IMR-90 (cell line): ENCODE measurements at regions not wholly inside any gene's neighbourhood (a gene's known extent, or its start where the extent isn't known, plus 50 kb on each side); places are given as distances from the start of the nearest gene placed in this dataset.

Experiments
- ATAC-seq: fragments of 200-7000 bp; cut with Tn5 transposase; 2 replicates; pipeline ENCODE4 v1.9.1; 2020; ENCODE audit warnings: low read depth, mild to moderate bottlenecking, moderate library complexity
- BruUV-seq: library from RNA; stranded (reverse); fragments of 400-500 nt; replicated peaks from 2 replicates; lab custom pipeline; 2021; lab: Mats Ljungman, UMichigan
- CTCF ChIA-PET: fragments of 300-600 bp; formaldehyde crosslinking; extraction: SDS; loops from one replicate; lab custom pipeline; 2021; ENCODE audit warnings: antibody characterized with exemption; lab: Yijun Ruan, JAX
- POLR2A ChIA-PET: fragments of 300-600 bp; sonication (Branson Sonifier 250); formaldehyde crosslinking; loops from one replicate; lab custom pipeline; 2022; ENCODE audit warnings: antibody characterized with exemption; ENCODE audit not compliant: unreplicated experiment; lab: Charles Lee
- DNase-seq: peaks from one replicate; pipeline ENCODE4 v3.0.0; 2013
- H2AFZ ChIP-seq: replicated peaks from 2 replicates; pipeline ENCODE3; 2013; ENCODE audit warnings: low read length, mild to moderate bottlenecking; ENCODE audit not compliant: poor library complexity
- H2AK5ac ChIP-seq: 2 replicates; pipeline ENCODE4 v1.6.1; 2013; ENCODE audit warnings: low read depth, low read length, inconsistent platforms
- H2AK9ac ChIP-seq: replicated peaks from 2 replicates; pipeline ENCODE3; 2013; ENCODE audit warnings: mild to moderate bottlenecking, low read depth, low read length, moderate library complexity; ENCODE audit not compliant: poor library complexity
- H2BK120ac ChIP-seq: 2 replicates; pipeline ENCODE4 v1.6.1; 2013; ENCODE audit warnings: low read depth, low read length, inconsistent platforms
- H2BK15ac ChIP-seq: 3 replicates; pipeline ENCODE4 v1.6.1; 2013; ENCODE audit warnings: low read depth, low read length, inconsistent platforms
- H2BK20ac ChIP-seq: 2 replicates; pipeline ENCODE4 v1.6.1; 2013; ENCODE audit warnings: low read depth, mild to moderate bottlenecking, inconsistent platforms, low read length, moderate library complexity
- H2BK5ac ChIP-seq: 2 replicates; pipeline ENCODE4 v1.6.1; 2013; ENCODE audit warnings: mild to moderate bottlenecking, low read depth, low read length, inconsistent platforms; ENCODE audit not compliant: poor library complexity, severe bottlenecking
- H3K14ac ChIP-seq: replicated peaks from 2 replicates; pipeline ENCODE4 v1.6.1; 2013; ENCODE audit warnings: low read depth, low read length, inconsistent platforms
- H3K18ac ChIP-seq: 2 replicates; pipeline ENCODE4 v1.6.1; 2013; ENCODE audit warnings: low read depth, low read length, control low read depth
- H3K23ac ChIP-seq: 2 replicates; pipeline ENCODE4 v1.6.1; 2013; ENCODE audit warnings: low read depth, low read length, inconsistent platforms
- H3K27ac ChIP-seq: 2 replicates; pipeline ENCODE4 v1.5.1; 2013; ENCODE audit warnings: mild to moderate bottlenecking, control low read depth, low read length; ENCODE audit not compliant: insufficient read depth
- H3K27me3 ChIP-seq: 2 replicates; pipeline ENCODE4 v1.6.1; 2013; ENCODE audit warnings: low read length; ENCODE audit not compliant: control insufficient read depth, insufficient read depth
- H3K36me3 ChIP-seq: 2 replicates; pipeline ENCODE4 v1.6.1; 2013; ENCODE audit warnings: low read length, mixed read lengths; ENCODE audit not compliant: control insufficient read depth, insufficient read depth
- H3K4ac ChIP-seq: 2 replicates; pipeline ENCODE4 v1.6.1; 2013; ENCODE audit warnings: low read depth, low read length, inconsistent platforms
- H3K4me1 ChIP-seq: 2 replicates; pipeline ENCODE4 v1.6.1; 2013; ENCODE audit warnings: low read length, mixed read lengths; ENCODE audit not compliant: control insufficient read depth, insufficient read depth
- H3K4me2 ChIP-seq: 2 replicates; pipeline ENCODE4 v1.6.1; 2013; ENCODE audit warnings: low read depth, mild to moderate bottlenecking, control low read depth, low read length, moderate library complexity
- H3K4me3 ChIP-seq: 2 replicates; pipeline ENCODE4 v1.5.1; 2013; ENCODE audit warnings: low read depth, mild to moderate bottlenecking, control low read depth, low read length, moderate library complexity; ENCODE audit not compliant: insufficient read depth
- H3K56ac ChIP-seq: 2 replicates; pipeline ENCODE4 v1.6.1; 2013; ENCODE audit warnings: low read length, inconsistent platforms; ENCODE audit not compliant: insufficient read depth; ENCODE audit errors: extremely low read depth
- H3K79me1 ChIP-seq, 2 experiments: 2 replicates each; pipeline ENCODE4 v1.6.1; 2013; ENCODE audit warnings: low read length in 2 of 2, inconsistent platforms in 1 of 2, low read depth in 1 of 2
- H3K9ac ChIP-seq: 2 replicates; pipeline ENCODE4 v1.6.1; 2013; ENCODE audit warnings: low read depth, low read length, control low read depth
- H3K9me1 ChIP-seq: 2 replicates; pipeline ENCODE4 v1.6.1; 2013; ENCODE audit warnings: low read length, inconsistent platforms; ENCODE audit not compliant: insufficient read depth
- H3K9me3 ChIP-seq: 2 replicates; pipeline ENCODE4 v1.6.1; 2013; ENCODE audit warnings: low read length; ENCODE audit not compliant: control insufficient read depth, insufficient read depth
- H4K20me1 ChIP-seq: 2 replicates; pipeline ENCODE4 v1.6.1; 2013; ENCODE audit warnings: low read length, inconsistent platforms; ENCODE audit not compliant: insufficient read depth
- H4K5ac ChIP-seq: 2 replicates; pipeline ENCODE4 v1.6.1; 2013; ENCODE audit warnings: mild to moderate bottlenecking, low read depth, low read length, control low read depth
- H4K8ac ChIP-seq, 2 experiments: 2 replicates each; pipeline ENCODE4 v1.6.1; 2013; ENCODE audit warnings: low read depth in 2 of 2, low read length in 2 of 2, control low read depth in 1 of 2, inconsistent platforms in 1 of 2
- H4K91ac ChIP-seq: 2 replicates; pipeline ENCODE4 v1.6.1; 2013; ENCODE audit warnings: low read depth, low read length, inconsistent platforms; ENCODE audit not compliant: insufficient read depth
- CHD1 ChIP-seq: IDR thresholded peaks from 2 replicates; pipeline ENCODE4 v1.6.1; 2012; ENCODE audit warnings: low read depth, low read length, improper control_type of control experiment
- FOS ChIP-seq: fragments of 150-350 bp; IDR thresholded peaks from 2 replicates; pipeline ENCODE4 v1.6.1; 2016; ENCODE audit warnings: low read depth, low read length
- MAFK ChIP-seq: IDR thresholded peaks from 2 replicates; pipeline ENCODE4 v1.6.1; 2012; ENCODE audit warnings: low read depth, low read length, improper control_type of control experiment
- MAZ ChIP-seq: IDR thresholded peaks from 2 replicates; pipeline ENCODE4 v1.6.1; 2012; ENCODE audit warnings: low read depth, mild to moderate bottlenecking, low read length, improper control_type of control experiment, moderate library complexity, borderline replicate concordance
- MXI1 ChIP-seq: IDR thresholded peaks from 2 replicates; pipeline ENCODE4 v1.6.1; 2012; ENCODE audit warnings: low read depth, mild to moderate bottlenecking, low read length, moderate library complexity, borderline replicate concordance
- WGBS, 2 experiments: methylation state at CpG; one replicate each; pipeline versions ENCODE4 v1.1.5 to v1.1.7; 2013; ENCODE audit warnings: missing lambda C conversion rate in 2 of 2; ENCODE audit not compliant: insufficient read length in 1 of 2; ENCODE audit errors: extremely low coverage in 2 of 2; 5-methylcytosine and 5-hydroxymethylcytosine counted together
- dilution Hi-C: fragments of 300-500 bp; cut with HindIII; formaldehyde crosslinking; loops from one replicate; pipeline ENCODE4 v1.14.3; 2018; ENCODE audit warnings: low sequenced_read_pairs; ENCODE audit not compliant: unreplicated experiment
- in situ Hi-C: fragments of 300-500 bp; cut with MboI; formaldehyde crosslinking; loops from 3 replicates; pipeline ENCODE4 v1.14.3; 2019; ENCODE audit warnings: low sequenced_read_pairs, inconsistent platforms, mixed read lengths
- intact Hi-C: fragments of 100-400 bp; cut with micrococcal nuclease; formaldehyde crosslinking; loops from 2 replicates; pipeline ENCODE4 v1.10.0; 2022
- TF ChIP-seq, protein P1 (sequence below): fragments of 150-350 bp; IDR thresholded peaks from 2 replicates; pipeline ENCODE4 v1.6.1; 2017; ENCODE audit warnings: mild to moderate bottlenecking, antibody characterized with exemption, low read length, low read depth

DNA sequence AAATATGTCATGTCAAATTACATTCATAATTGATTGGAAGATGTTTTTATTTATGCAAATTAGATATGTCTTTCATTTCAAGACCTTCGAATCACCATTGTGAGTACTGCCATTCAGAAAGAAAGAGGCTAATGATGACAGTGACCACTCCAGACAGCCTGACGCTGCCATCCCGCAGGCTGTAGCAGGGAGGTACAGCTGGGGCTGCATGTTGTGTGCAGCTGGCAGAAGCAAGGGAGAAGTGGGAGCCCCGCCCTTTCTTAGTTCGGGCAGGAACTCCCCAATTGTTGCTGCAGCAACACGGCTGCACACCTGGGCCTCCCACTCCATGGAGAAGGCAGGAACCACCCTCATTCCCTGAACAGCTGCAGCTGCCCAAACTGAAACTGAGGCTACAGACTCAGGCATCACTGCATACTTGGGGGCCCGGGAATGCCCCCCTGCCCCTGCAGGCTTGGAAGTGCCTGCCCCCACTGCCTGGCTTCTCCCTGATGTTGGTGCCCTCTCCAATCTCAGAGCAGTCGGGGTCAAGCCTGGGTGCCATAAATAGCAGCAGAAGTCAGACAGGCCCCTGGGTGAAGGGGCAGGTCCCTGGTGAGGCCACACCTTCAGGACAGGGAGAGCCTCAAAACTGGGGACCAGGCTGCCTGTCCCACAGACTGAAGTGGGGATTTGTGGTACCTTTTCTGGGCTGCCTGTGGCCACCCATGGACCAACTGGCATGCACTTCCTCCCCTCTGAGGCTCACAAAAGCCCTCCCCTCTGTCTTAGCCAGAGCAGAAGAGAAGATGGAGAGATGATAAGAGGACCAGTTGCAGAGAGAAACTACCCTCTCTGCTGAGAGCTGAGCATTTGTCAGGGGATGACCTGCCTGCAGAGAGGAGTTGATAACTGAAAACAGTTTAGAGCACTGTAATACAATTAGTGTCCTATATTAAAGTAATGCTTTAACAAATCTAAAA, 964.6 kb downstream of the SI start:
- intact Hi-C loops: no loop called here
- Histone ChIP-seq H2AK5ac (no peak overlapping the region), H3K56ac (no peak overlapping the region), H3K4me1 (no peaks in the 10 kb centered on the region), H3K9ac (no peak overlapping the region), H3K79me1 (no peaks in the 10 kb centered on the region), H3K9me3 (peaks cover 10% of the 10 kb centered on the region), H3K14ac (no peak overlapping the region), H4K91ac (no peak overlapping the region), H3K23ac (no peak overlapping the region), H3K4ac (no peak overlapping the region), H2AK9ac (no peak overlapping the region), H3K4me2 (no peak overlapping the region), H3K18ac (no peak overlapping the region), H2BK15ac (no peak overlapping the region), H3K27me3 (no peaks in the 10 kb centered on the region), H4K5ac (no peak overlapping the region), H3K36me3 (no peaks in the 10 kb centered on the region), H2BK5ac (no peak overlapping the region), H2BK120ac (no peak overlapping the region), H2AFZ (no peak overlapping the region), H3K4me3 (no peak overlapping the region), H4K8ac (no peak overlapping the region), H2BK20ac (no peak overlapping the region), H3K27ac (no peak overlapping the region), H4K20me1 (no peaks in the 10 kb centered on the region), H3K9me1 (no peaks in the 10 kb centered on the region)
- ChIA-PET CTCF (no interaction called here), POLR2A (no interaction called here)
- dilution Hi-C loops: no loop called here
- DNase-seq: no peak
- no peak for ATAC-seq
- WGBS, 2 experiments: 40% methylated on average over 1 of the region's 8 CpGs; no CpG with 5 or more reads in 1 of the 2 experiments
- no TSS peak for BruUV-seq
- TF ChIP-seq MAZ (no peak), MXI1 (no peak), FOS (no peak), CHD1 (no peak), MAFK (no peak)
- TF ChIP-seq, protein P1, sequence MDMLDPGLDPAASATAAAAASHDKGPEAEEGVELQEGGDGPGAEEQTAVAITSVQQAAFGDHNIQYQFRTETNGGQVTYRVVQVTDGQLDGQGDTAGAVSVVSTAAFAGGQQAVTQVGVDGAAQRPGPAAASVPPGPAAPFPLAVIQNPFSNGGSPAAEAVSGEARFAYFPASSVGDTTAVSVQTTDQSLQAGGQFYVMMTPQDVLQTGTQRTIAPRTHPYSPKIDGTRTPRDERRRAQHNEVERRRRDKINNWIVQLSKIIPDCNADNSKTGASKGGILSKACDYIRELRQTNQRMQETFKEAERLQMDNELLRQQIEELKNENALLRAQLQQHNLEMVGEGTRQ: no peak
- in situ Hi-C loops: no loop called here
